Stimulated activated naive CD8-positive, alpha-beta T cell treated with anti-CD3 and anti-CD28 coated beads, Interleukin-15, Interleukin-2, amounts not matched to agents 100 U/mL and 50 U/mL, for 24 hours (primary cell): ENCODE measurements at regions not wholly inside any gene's neighbourhood (a gene's known extent, or its start where the extent isn't known, plus 50 kb on each side); places are given as distances from the start of the nearest gene placed in this dataset.
"Not testable (repeated sequence)": the region's sequence is repeated elsewhere in the genome, so short reads cannot be mapped to it uniquely, and the experiment has no call there.

ENCODE experiments used
- ATAC-seq: fragments of 150-1000 bp; cut with Tn5 transposase; one replicate; pipeline ENCODE4 v1.10.0; 2021
- DNase-seq: peaks from one replicate; pipeline ENCODE4 v3.0.0; 2021

GRCh38 chr1:96552451-96552850, 169.1 kb upstream of the PTBP2 start:
- ATAC-seq (no peak), DNase-seq (no peak)

GRCh38 chr1:96553811-96554210, 167.8 kb upstream of the PTBP2 start:
- DNase-seq, result no peak
- no peak for ATAC-seq

- no peak for DNase-seq
- no peak for ATAC-seq
Measured at GRCh38 chr1:96554364-96554763, 167.2 kb upstream of the PTBP2 start.

- ATAC-seq, result no peak
- DNase-seq, result no peak
Measured at GRCh38 chr1:96557336-96557735, 164.2 kb upstream of the PTBP2 start.

GRCh38 chr1:96558635-96559034, 162.9 kb upstream of the PTBP2 start:
- no peak for DNase-seq
- ATAC-seq, result no peak

- ATAC-seq, result no peak
- DNase-seq, result no peak
Measured at GRCh38 chr1:96559181-96559580, 162.4 kb upstream of the PTBP2 start.

- no peak for ATAC-seq
- DNase-seq, result no peak
Measured at GRCh38 chr1:96559707-96560596, 161.6 kb upstream of the PTBP2 start.

GRCh38 chr1:96562094-96562493, 159.5 kb upstream of the PTBP2 start:
- DNase-seq, result no peak
- no peak for ATAC-seq

- not testable (repeated sequence) for DNase-seq
Measured at GRCh38 chr1:96564401-96564800, 157.2 kb upstream of the PTBP2 start.

GRCh38 chr1:96565546-96565945, 156.0 kb upstream of the PTBP2 start:
- ATAC-seq, result no peak

More at GRCh38 chr1:96564401-96564800, 157.2 kb upstream of the PTBP2 start:
- not testable (repeated sequence) for ATAC-seq

GRCh38 chr1:96568639-96569038, 152.9 kb upstream of the PTBP2 start:
- DNase-seq (no peak), ATAC-seq (no peak)

More at GRCh38 chr1:96565546-96565945, 156.0 kb upstream of the PTBP2 start:
- DNase-seq, result no peak

- ATAC-seq (no peak), DNase-seq (no peak)
Measured at GRCh38 chr1:96569288-96569687, 152.3 kb upstream of the PTBP2 start.

- DNase-seq, result no peak
- ATAC-seq, result no peak
Measured at GRCh38 chr1:96579636-96580035, 141.9 kb upstream of the PTBP2 start.

- DNase-seq (no peak), ATAC-seq (no peak)
Measured at GRCh38 chr1:96580920-96581319, 140.7 kb upstream of the PTBP2 start.

- no peak for ATAC-seq
- DNase-seq, result no peak
Measured at GRCh38 chr1:96581772-96582171, 139.8 kb upstream of the PTBP2 start.

- DNase-seq, result no peak
- no peak for ATAC-seq
Measured at GRCh38 chr1:96583903-96584302, 137.7 kb upstream of the PTBP2 start.

GRCh38 chr1:96587222-96587621, 134.4 kb upstream of the PTBP2 start:
- ATAC-seq, result no peak
- no peak for DNase-seq

GRCh38 chr1:96588416-96588995, 133.1 kb upstream of the PTBP2 start:
- no peak for ATAC-seq

GRCh38 chr1:96595530-96595929, 126.1 kb upstream of the PTBP2 start:
- DNase-seq, result not testable (repeated sequence)

More at GRCh38 chr1:96588416-96588995, 133.1 kb upstream of the PTBP2 start:
- DNase-seq, result no peak

GRCh38 chr1:96596226-96596922, 125.2 kb upstream of the PTBP2 start:
- DNase-seq, result peak; percentile 20
- no peak for ATAC-seq

More at GRCh38 chr1:96595530-96595929, 126.1 kb upstream of the PTBP2 start:
- not testable (repeated sequence) for ATAC-seq

GRCh38 chr1:96597218-96597617, 124.4 kb upstream of the PTBP2 start:
- ATAC-seq, result no peak
- no peak for DNase-seq

- no peak for DNase-seq
- no peak for ATAC-seq
Measured at GRCh38 chr1:96598416-96599168, 123.0 kb upstream of the PTBP2 start.
